ENCODE measurements at regions not wholly inside any gene's neighbourhood (a gene's known extent, or its start where the extent isn't known, plus 50 kb on each side); places are given as distances from the start of the nearest gene placed in this dataset.

DNA sequence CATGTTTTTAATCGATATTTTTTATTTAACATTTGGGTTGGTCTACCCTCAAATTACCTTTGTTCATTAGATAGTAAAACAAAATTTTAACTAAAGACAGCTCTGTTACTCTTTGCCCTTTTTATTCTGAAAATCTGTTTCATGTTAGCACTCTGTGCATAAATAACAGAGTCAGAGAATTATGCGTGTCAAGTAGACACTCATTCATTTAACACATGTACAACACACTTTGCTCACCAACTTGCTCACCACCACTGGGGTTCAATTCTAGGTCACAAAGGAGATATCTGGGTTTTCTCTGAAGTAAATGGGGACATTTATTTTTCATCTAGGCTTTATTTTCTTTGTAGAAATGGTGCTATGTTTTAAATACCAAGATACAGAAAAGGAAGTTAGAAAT lies 457.4 kb upstream of the SEMA3D start:
- no peak overlapping the region for H3K4me3 ChIP-seq (replicated peaks in 1 of 2; ENCODE audit: low read depth in 2 of 2, low read length in 2 of 2)
- no peak for DNase-seq (ENCODE audit: low read depth in 2 of 2)
- TF ChIP-seq, protein P1, sequence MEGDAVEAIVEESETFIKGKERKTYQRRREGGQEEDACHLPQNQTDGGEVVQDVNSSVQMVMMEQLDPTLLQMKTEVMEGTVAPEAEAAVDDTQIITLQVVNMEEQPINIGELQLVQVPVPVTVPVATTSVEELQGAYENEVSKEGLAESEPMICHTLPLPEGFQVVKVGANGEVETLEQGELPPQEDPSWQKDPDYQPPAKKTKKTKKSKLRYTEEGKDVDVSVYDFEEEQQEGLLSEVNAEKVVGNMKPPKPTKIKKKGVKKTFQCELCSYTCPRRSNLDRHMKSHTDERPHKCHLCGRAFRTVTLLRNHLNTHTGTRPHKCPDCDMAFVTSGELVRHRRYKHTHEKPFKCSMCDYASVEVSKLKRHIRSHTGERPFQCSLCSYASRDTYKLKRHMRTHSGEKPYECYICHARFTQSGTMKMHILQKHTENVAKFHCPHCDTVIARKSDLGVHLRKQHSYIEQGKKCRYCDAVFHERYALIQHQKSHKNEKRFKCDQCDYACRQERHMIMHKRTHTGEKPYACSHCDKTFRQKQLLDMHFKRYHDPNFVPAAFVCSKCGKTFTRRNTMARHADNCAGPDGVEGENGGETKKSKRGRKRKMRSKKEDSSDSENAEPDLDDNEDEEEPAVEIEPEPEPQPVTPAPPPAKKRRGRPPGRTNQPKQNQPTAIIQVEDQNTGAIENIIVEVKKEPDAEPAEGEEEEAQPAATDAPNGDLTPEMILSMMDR (IDR thresholded peaks at IDR 0.05; ENCODE audit: low read depth, low read length): no peak

DNA sequence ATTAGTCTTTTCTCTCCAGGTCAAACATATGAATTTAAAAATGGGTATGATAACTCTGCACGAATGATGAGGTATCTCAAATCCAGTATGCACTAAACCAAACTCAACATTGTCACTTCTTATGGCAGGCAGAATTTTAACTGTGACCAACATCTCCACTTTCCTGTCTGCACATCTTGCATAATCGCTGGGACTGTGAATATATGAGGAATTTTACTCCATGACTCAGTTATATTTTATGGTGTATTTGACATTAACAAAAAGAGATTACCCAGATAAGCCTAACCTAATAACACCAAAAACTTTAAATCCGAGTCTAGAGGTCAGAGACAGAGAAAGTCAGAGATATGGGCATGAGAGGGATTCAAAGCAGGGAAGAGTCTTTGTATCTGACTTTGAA lies 454.5 kb upstream of the SEMA3D start:
- TF ChIP-seq, protein P1 (IDR thresholded peaks at IDR 0.05; ENCODE audit: low read depth, low read length): no peak
- no peak overlapping the region for H3K4me3 ChIP-seq (replicated peaks in 1 of 2; ENCODE audit: low read depth in 2 of 2, low read length in 2 of 2)
- DNase-seq (ENCODE audit: low read depth in 2 of 2): no peak

DNA sequence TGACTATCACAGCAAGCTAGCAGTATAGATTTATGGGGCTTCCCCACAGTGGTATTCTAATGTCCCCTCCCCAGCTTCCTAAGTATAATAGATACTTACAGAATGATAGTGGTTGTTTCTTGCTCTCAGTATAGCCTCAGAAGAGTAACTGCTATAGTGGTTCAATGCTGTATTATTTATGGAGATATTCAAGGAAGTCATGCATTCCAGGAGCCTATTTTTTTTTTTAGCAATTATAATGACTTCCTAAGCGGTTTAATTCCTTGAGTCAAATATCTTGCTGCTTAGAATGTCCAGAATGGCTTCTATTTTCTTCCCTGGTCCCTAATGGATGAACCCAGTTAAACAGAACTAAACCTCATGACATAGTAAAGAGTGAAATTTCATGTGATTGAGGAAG lies 451.5 kb upstream of the SEMA3D start:
- no peak for DNase-seq (ENCODE audit: low read depth in 2 of 2)
- H3K4me3 ChIP-seq (replicated peaks in 1 of 2; ENCODE audit: low read depth in 2 of 2, low read length in 2 of 2): no peak overlapping the region
- TF ChIP-seq, protein P1 (IDR thresholded peaks at IDR 0.05; ENCODE audit: low read depth, low read length): no peak

DNA sequence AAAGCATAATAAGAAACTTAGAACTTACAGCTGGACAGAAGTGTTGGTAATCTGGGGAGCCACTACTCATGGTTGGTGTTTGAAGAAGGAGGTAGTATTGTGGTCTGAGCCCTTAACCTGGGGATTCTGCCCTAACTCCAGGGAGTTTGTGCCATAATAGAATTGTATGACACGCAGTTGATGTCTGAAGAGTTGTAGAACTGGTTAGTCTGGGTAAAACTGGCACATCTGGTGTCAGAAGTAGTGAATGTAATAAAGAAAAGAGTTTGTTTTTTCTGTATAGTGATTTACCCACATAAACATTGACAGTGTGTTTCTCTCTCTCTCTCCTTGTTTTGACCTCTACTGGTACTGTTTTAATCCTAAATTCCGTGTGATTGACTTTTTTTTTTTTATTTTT lies 448.1 kb upstream of the SEMA3D start:
- no peak overlapping the region for H3K4me3 ChIP-seq (replicated peaks in 1 of 2; ENCODE audit: low read depth in 2 of 2, low read length in 2 of 2)
- DNase-seq (ENCODE audit: low read depth in 2 of 2): no peak
- TF ChIP-seq, protein P1 (IDR thresholded peaks at IDR 0.05; ENCODE audit: low read depth, low read length): no peak

DNA sequence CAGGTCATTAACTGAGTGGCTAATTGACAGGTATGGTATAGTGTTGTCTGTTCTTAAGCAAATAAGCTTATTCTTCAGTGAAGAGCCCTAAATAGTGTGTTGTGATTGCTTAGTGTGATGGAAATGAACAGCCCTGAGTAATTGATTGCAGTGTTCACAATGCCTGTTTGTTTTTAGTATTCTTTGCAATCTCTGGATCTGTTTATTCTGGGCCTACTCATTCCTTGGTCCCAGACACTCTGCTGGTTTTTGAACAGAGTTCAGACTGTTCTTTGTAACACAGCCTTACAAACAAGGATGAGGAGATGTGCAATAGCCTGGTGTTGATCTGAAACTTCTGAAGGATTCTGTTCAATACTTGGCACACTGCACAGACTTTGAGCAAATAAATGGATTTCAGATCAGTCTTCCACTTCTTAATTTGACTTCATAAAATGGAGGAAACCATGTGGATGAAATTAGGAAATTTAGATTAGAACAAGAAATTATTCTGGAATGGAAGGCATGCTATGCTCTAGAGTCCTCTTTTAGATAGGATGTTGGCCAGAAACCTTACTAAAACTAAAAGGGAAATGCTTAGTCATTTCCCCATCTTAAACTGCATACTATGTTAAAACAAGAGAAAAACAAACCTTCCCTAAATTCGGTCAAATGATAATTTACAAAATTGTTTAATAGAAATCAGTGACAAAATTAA lies 444.2 kb upstream of the SEMA3D start:
- DNase-seq (ENCODE audit: low read depth in 2 of 2): peak; percentile 22 to 57
- TF ChIP-seq, protein P1 (IDR thresholded peaks at IDR 0.05; ENCODE audit: low read depth, low read length): no peak
- no peak overlapping the region for H3K4me3 ChIP-seq (replicated peaks in 1 of 2; ENCODE audit: low read depth in 2 of 2, low read length in 2 of 2)

DNA sequence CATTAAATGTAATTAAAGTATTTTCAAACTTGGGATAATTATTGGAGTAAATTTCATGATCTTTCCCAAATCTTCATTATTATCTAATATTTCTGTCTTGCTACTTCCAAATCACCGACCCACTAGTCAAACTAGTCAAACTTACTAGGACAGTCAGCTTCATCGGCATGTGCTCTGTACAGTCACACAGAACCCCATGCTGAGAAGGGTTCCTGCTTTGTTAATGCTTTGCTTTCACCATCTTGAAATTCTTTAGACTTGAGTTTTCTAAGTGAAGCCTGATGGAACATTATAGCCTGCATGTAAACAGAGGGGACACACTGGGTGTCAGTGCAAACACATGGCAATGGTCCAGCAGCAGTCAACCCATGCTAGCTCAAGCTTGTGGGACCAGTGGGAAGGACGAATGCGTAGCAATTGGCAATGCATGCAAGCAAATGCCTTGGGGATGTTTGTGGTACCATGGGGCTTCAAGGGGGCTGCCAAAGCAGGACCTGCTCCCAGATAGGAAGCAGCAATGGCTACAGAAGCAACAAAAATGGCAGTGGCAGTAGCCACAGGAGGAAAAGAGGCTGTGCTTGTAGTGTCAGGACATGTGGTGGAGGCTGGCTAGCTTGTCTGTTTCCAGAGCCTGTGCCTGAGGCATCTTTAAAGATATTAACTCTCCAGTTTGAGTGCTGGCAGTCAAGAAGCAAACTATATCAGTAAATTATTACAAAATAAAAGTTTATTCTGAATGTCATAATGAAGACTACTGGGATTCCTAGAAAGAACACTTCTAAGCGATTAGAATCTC lies 441.1 kb upstream of the SEMA3D start:
- TF ChIP-seq, protein P1 (IDR thresholded peaks at IDR 0.05; ENCODE audit: low read depth, low read length): no peak
- no peak overlapping the region for H3K4me3 ChIP-seq (replicated peaks in 1 of 2; ENCODE audit: low read depth in 2 of 2, low read length in 2 of 2)
- DNase-seq (ENCODE audit: low read depth in 2 of 2): no peak

All from cardiac fibroblast (primary cell).